ENCODE measurements at regions not wholly inside any gene's neighbourhood (a gene's known extent, or its start where the extent isn't known, plus 50 kb on each side); places are given as distances from the start of the nearest gene placed in this dataset.

- no peak for TF ChIP-seq CTCF (IDR thresholded peaks at IDR 0.05; ENCODE audit: partially characterized antibody, unreplicated experiment)
- no peaks in the 10 kb centered on the region for H3K36me3 Mint-ChIP-seq (ENCODE audit: unreplicated experiment)
- H3K27me3 Mint-ChIP-seq (ENCODE audit: unreplicated experiment), result no peaks in the 10 kb centered on the region
- H3K4me1 Mint-ChIP-seq (ENCODE audit: low read depth, unreplicated experiment), result peaks cover 7% of the 10 kb centered on the region
- DNase-seq, result no peak
- H3K4me3 Mint-ChIP-seq (ENCODE audit: unreplicated experiment), result peak overlapping the region; percentile 12
- no peak overlapping the region for H3K27ac Mint-ChIP-seq (ENCODE audit: unreplicated experiment)
- no peaks in the 10 kb centered on the region for H3K9me3 Mint-ChIP-seq (ENCODE audit: unreplicated experiment)
These were observed 713.1 kb downstream of the HDGFL1 start for GRCh38 chr6:23282252-23283021.

GRCh38 chr6:23293653-23294052 lies 724.3 kb downstream of the HDGFL1 start:
- H3K4me3 Mint-ChIP-seq (ENCODE audit: unreplicated experiment), result no peak overlapping the region

GRCh38 chr6:23301556-23301955 lies 732.2 kb downstream of the HDGFL1 start:
- Mint-ChIP-seq H3K27me3 (ENCODE audit: unreplicated experiment) (no peaks in the 10 kb centered on the region), H3K4me1 (ENCODE audit: low read depth, unreplicated experiment) (peaks cover 5% of the 10 kb centered on the region), H3K27ac (ENCODE audit: unreplicated experiment) (no peak overlapping the region), H3K9me3 (ENCODE audit: unreplicated experiment) (no peaks in the 10 kb centered on the region), H3K36me3 (ENCODE audit: unreplicated experiment) (no peaks in the 10 kb centered on the region), H3K4me3 (ENCODE audit: unreplicated experiment) (no peak overlapping the region)
- TF ChIP-seq CTCF (IDR thresholded peaks at IDR 0.05; ENCODE audit: partially characterized antibody, unreplicated experiment), result no peak
- DNase-seq, result no peak

More at GRCh38 chr6:23293653-23294052, 724.3 kb downstream of the HDGFL1 start:
- no peaks in the 10 kb centered on the region for H3K9me3 Mint-ChIP-seq (ENCODE audit: unreplicated experiment)
- peak overlapping the region; percentile 23 for H3K27ac Mint-ChIP-seq (ENCODE audit: unreplicated experiment)
- no peak for TF ChIP-seq CTCF (IDR thresholded peaks at IDR 0.05; ENCODE audit: partially characterized antibody, unreplicated experiment)
- no peaks in the 10 kb centered on the region for H3K27me3 Mint-ChIP-seq (ENCODE audit: unreplicated experiment)
- peaks cover 3% of the 10 kb centered on the region for H3K4me1 Mint-ChIP-seq (ENCODE audit: low read depth, unreplicated experiment)
- H3K36me3 Mint-ChIP-seq (ENCODE audit: unreplicated experiment), result no peaks in the 10 kb centered on the region
- no peak for DNase-seq

- H3K4me1 Mint-ChIP-seq (ENCODE audit: low read depth, unreplicated experiment), result peaks cover 5% of the 10 kb centered on the region
- H3K36me3 Mint-ChIP-seq (ENCODE audit: unreplicated experiment), result no peaks in the 10 kb centered on the region
- no peak for DNase-seq
- H3K9me3 Mint-ChIP-seq (ENCODE audit: unreplicated experiment), result no peaks in the 10 kb centered on the region
- no peak overlapping the region for H3K4me3 Mint-ChIP-seq (ENCODE audit: unreplicated experiment)
- no peaks in the 10 kb centered on the region for H3K27me3 Mint-ChIP-seq (ENCODE audit: unreplicated experiment)
- no peak for TF ChIP-seq CTCF (IDR thresholded peaks at IDR 0.05; ENCODE audit: partially characterized antibody, unreplicated experiment)
- no peak overlapping the region for H3K27ac Mint-ChIP-seq (ENCODE audit: unreplicated experiment)
These were observed 733.1 kb downstream of the HDGFL1 start for GRCh38 chr6:23302514-23302913.

- Mint-ChIP-seq H3K27me3 (ENCODE audit: unreplicated experiment) (no peaks in the 10 kb centered on the region), H3K9me3 (ENCODE audit: unreplicated experiment) (peaks cover 1% of the 10 kb centered on the region), H3K27ac (ENCODE audit: unreplicated experiment) (no peak overlapping the region), H3K36me3 (ENCODE audit: unreplicated experiment) (no peaks in the 10 kb centered on the region), H3K4me3 (ENCODE audit: unreplicated experiment) (no peak overlapping the region), H3K4me1 (ENCODE audit: low read depth, unreplicated experiment) (peaks cover 5% of the 10 kb centered on the region)
- TF ChIP-seq CTCF (IDR thresholded peaks at IDR 0.05; ENCODE audit: partially characterized antibody, unreplicated experiment), result no peak
- DNase-seq, result no peak
These were observed 736.1 kb downstream of the HDGFL1 start for GRCh38 chr6:23305325-23305943.
